GM12874 (cell line): ENCODE measurements at regions not wholly inside any gene's neighbourhood (a gene's known extent, or its start where the extent isn't known, plus 50 kb on each side); places are given as distances from the start of the nearest gene placed in this dataset.

ENCODE experiments used
- CTCF ChIP-seq: IDR thresholded peaks from 2 replicates; pipeline ENCODE4 v1.5.1; 2011; ENCODE audit warnings: low read depth, mild to moderate bottlenecking, control low read depth, low read length, moderate library complexity; ENCODE audit not compliant: insufficient read depth

- no peak for TF ChIP-seq CTCF
Measured at GRCh38 chr18:70415823-70416488, 127.1 kb downstream of the SOCS6 start.

GRCh38 chr18:70414315-70414900 lies 125.6 kb downstream of the SOCS6 start:
- TF ChIP-seq CTCF, result no peak

- TF ChIP-seq CTCF, result no peak
Measured at GRCh38 chr18:70413455-70413854, 124.6 kb downstream of the SOCS6 start.

- no peak for TF ChIP-seq CTCF
Measured at GRCh38 chr18:70411876-70412435, 123.1 kb downstream of the SOCS6 start.

GRCh38 chr18:70411307-70411706 lies 122.5 kb downstream of the SOCS6 start:
- TF ChIP-seq CTCF, result no peak

GRCh38 chr18:70405052-70405451 lies 116.2 kb downstream of the SOCS6 start:
- TF ChIP-seq CTCF, result no peak

GRCh38 chr18:70400476-70400875 lies 111.6 kb downstream of the SOCS6 start:
- TF ChIP-seq CTCF, result no peak
